ENCODE measurements at regions not wholly inside any gene's neighbourhood (a gene's known extent, or its start where the extent isn't known, plus 50 kb on each side); places are given as distances from the start of the nearest gene placed in this dataset.

GRCh38 chr9:7947577-7947976 is 148.0 kb upstream of the DMAC1 start:
- DNase-seq (ENCODE audit: low read depth, low spot score): no peak

- DNase-seq (ENCODE audit: low read depth, low spot score): no peak
Measured at GRCh38 chr9:7946458-7946857, 146.9 kb upstream of the DMAC1 start.

- DNase-seq (ENCODE audit: low read depth, low spot score): no peak
Measured at GRCh38 chr9:7944572-7944971, 145.0 kb upstream of the DMAC1 start.

GRCh38 chr9:7937761-7938491 is 138.3 kb upstream of the DMAC1 start:
- DNase-seq (ENCODE audit: low read depth, low spot score): no peak

GRCh38 chr9:7936996-7937395 is 137.4 kb upstream of the DMAC1 start:
- DNase-seq (ENCODE audit: low read depth, low spot score): no peak

- DNase-seq (ENCODE audit: low read depth, low spot score): no peak
Measured at GRCh38 chr9:7936163-7936562, 136.6 kb upstream of the DMAC1 start.

GRCh38 chr9:7935681-7936080 is 136.1 kb upstream of the DMAC1 start:
- peak; percentile 39 for DNase-seq (ENCODE audit: low read depth, low spot score)

- no peak for DNase-seq (ENCODE audit: low read depth, low spot score)
Measured at GRCh38 chr9:7932767-7933166, 133.2 kb upstream of the DMAC1 start.

- no peak for DNase-seq (ENCODE audit: low read depth, low spot score)
Measured at GRCh38 chr9:7930613-7931012, 131.0 kb upstream of the DMAC1 start.

GRCh38 chr9:7921545-7922197 is 122.1 kb upstream of the DMAC1 start:
- no peak for DNase-seq (ENCODE audit: low read depth, low spot score)

GRCh38 chr9:7912037-7912535 is 112.5 kb upstream of the DMAC1 start:
- DNase-seq (ENCODE audit: low read depth, low spot score): no peak

GRCh38 chr9:7910426-7911020 is 110.9 kb upstream of the DMAC1 start:
- DNase-seq (ENCODE audit: low read depth, low spot score): peak; percentile 73

GRCh38 chr9:7909537-7909936 is 110.0 kb upstream of the DMAC1 start:
- no peak for DNase-seq (ENCODE audit: low read depth, low spot score)

GRCh38 chr9:7907551-7908337 is 108.2 kb upstream of the DMAC1 start:
- DNase-seq (ENCODE audit: low read depth, low spot score): no peak

GRCh38 chr9:7906783-7907550 is 107.4 kb upstream of the DMAC1 start:
- DNase-seq (ENCODE audit: low read depth, low spot score): peak; percentile 38

GRCh38 chr9:7901621-7902020 is 102.0 kb upstream of the DMAC1 start:
- DNase-seq (ENCODE audit: low read depth, low spot score): peak; percentile 87

GRCh38 chr9:7900541-7900940 is 101.0 kb upstream of the DMAC1 start:
- no peak for DNase-seq (ENCODE audit: low read depth, low spot score)

- DNase-seq (ENCODE audit: low read depth, low spot score): no peak
Measured at GRCh38 chr9:7899753-7900152, 100.2 kb upstream of the DMAC1 start.

GRCh38 chr9:7894231-7894630 is 94.7 kb upstream of the DMAC1 start:
- no peak for DNase-seq (ENCODE audit: low read depth, low spot score)

GRCh38 chr9:7892975-7893374 is 93.4 kb upstream of the DMAC1 start:
- peak; percentile 67 for DNase-seq (ENCODE audit: low read depth, low spot score)

- DNase-seq (ENCODE audit: low read depth, low spot score): no peak
Measured at GRCh38 chr9:7879551-7880245, 80.1 kb upstream of the DMAC1 start.
